ENCODE measurements at regions not wholly inside any gene's neighbourhood (a gene's known extent, or its start where the extent isn't known, plus 50 kb on each side); places are given as distances from the start of the nearest gene placed in this dataset.

DNA sequence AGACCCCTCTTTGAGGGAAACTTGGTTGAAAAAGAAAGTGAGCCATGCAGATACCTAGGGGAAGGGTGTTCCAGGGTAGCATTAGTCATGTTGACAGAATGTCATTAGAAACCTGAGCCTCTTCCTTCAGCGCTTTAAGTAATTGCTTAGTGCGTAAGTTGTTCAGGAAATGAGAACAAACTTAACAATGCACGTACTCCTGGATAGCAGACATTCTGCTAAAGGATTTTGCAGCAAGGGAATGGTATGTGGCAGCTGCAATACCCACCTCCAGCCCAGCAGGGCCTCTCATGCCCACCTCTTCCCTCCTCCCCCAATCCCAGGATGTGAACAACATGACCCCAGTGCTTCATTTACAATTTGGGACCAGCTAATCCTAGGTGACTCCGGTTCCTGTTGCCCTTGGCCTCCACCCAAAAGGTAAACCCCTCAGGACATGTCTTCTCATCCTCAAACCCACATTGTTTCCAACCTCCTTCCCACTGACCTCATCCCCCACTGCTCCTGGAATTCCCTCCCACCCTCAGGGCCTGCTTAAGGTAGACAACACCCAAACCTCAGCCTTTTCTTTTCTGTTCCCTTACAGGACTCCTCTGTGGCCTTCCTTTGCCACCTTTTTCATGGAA lies 98.0 kb upstream of the BCAR3 start:
- TF ChIP-seq, protein P1, sequence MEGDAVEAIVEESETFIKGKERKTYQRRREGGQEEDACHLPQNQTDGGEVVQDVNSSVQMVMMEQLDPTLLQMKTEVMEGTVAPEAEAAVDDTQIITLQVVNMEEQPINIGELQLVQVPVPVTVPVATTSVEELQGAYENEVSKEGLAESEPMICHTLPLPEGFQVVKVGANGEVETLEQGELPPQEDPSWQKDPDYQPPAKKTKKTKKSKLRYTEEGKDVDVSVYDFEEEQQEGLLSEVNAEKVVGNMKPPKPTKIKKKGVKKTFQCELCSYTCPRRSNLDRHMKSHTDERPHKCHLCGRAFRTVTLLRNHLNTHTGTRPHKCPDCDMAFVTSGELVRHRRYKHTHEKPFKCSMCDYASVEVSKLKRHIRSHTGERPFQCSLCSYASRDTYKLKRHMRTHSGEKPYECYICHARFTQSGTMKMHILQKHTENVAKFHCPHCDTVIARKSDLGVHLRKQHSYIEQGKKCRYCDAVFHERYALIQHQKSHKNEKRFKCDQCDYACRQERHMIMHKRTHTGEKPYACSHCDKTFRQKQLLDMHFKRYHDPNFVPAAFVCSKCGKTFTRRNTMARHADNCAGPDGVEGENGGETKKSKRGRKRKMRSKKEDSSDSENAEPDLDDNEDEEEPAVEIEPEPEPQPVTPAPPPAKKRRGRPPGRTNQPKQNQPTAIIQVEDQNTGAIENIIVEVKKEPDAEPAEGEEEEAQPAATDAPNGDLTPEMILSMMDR (IDR thresholded peaks at IDR 0.05; ENCODE audit: low read depth, low read length) = no peak
- TF ChIP-seq EZH2phosphoT487 (IDR thresholded peaks at IDR 0.05; ENCODE audit: low read depth) = no peak
